Testis (tissue), 2 donors: ENCODE measurements at regions not wholly inside any gene's neighbourhood (a gene's known extent, or its start where the extent isn't known, plus 50 kb on each side); places are given as distances from the start of the nearest gene placed in this dataset.

Experiments
- DNase-seq: peaks from one replicate; pipeline ENCODE4 v3.0.0-alpha.2; 2019
- H3K27ac ChIP-seq, 2 donors: fragments of 200-600 bp; sonication (generic); one replicate each; pipeline ENCODE4 v1.5.1; 2019
- H3K27me3 ChIP-seq: fragments of 200-600 bp; sonication (generic); one replicate; pipeline ENCODE4 v1.5.1; 2019
- H3K36me3 ChIP-seq: fragments of 200-600 bp; sonication (generic); one replicate; pipeline ENCODE4 v1.5.1; 2017; ENCODE audit warnings: low read depth; ENCODE audit errors: missing control alignments
- H3K4me1 ChIP-seq: fragments of 200-600 bp; sonication (generic); one replicate; pipeline ENCODE4 v1.5.1; 2019
- H3K4me3 ChIP-seq, 2 donors: fragments of 200-600 bp; sonication (generic); one replicate each; pipeline ENCODE4 v1.5.1; 2017 to 2019
- H3K9me3 ChIP-seq: fragments of 200-600 bp; sonication (generic); one replicate; pipeline ENCODE4 v1.5.1; 2017
- CTCF ChIP-seq, 3 experiments: fragments of 450-650 bp in 2 of 3; fragments of 200-600 bp in 1 of 3; sonication (generic) in 1 of 3; IDR thresholded peaks; one replicate each; pipeline ENCODE4 v1.5.1; 2016 to 2019; ENCODE audit warnings: antibody characterized with exemption in 3 of 3, mild to moderate bottlenecking in 2 of 3, moderate library complexity in 1 of 3
- POLR2A ChIP-seq: fragments of 450-650 bp; IDR thresholded peaks from one replicate; pipeline ENCODE4 v1.6.1; 2017; ENCODE audit warnings: antibody characterized with exemption, mild to moderate bottlenecking, moderate library complexity
- WGBS, 2 donors: methylation state at CpG; one replicate each; pipeline ENCODE4 v1.1.5; 2018; 5-methylcytosine and 5-hydroxymethylcytosine counted together
- intact Hi-C: fragments of 100-400 bp; cut with DNase I; formaldehyde crosslinking; loops from one replicate; pipeline ENCODE4 v1.15.1; 2023; ENCODE audit warnings: low total_unique reads

GRCh38 chr14:100673085-100673806, 53.4 kb upstream of the DLK1 start:
- no peak overlapping the region for H3K27ac ChIP-seq

GRCh38 chr14:100673807-100674154, 52.9 kb upstream of the DLK1 start:
- intact Hi-C loops: no loop called here
- Histone ChIP-seq H3K9me3 (no peaks in the 10 kb centered on the region), H3K4me1 (peaks cover 47% of the 10 kb centered on the region), H3K36me3 (no peaks in the 10 kb centered on the region), H3K27ac (no peak overlapping the region), H3K4me3 (no peak overlapping the region), H3K27me3 (no peaks in the 10 kb centered on the region)
- no peak for DNase-seq
- WGBS, 2 donors: 90 to 98% methylated on average over 3 of the region's 3 CpGs
- no peak for TF ChIP-seq POLR2A
- no peak for TF ChIP-seq CTCF (IDR thresholded peaks at IDR 0.05)

More at GRCh38 chr14:100673085-100673806, 53.4 kb upstream of the DLK1 start:
- H3K27me3 ChIP-seq: no peaks in the 10 kb centered on the region
- TF ChIP-seq CTCF (IDR thresholded peaks at IDR 0.05): no peak
- TF ChIP-seq POLR2A: no peak
- WGBS, 2 donors: 64 to 90% methylated on average over 6 to 22 of the region's 22 CpGs
- no peak for DNase-seq
- H3K4me3 ChIP-seq: no peak overlapping the region
- no peaks in the 10 kb centered on the region for H3K9me3 ChIP-seq
- H3K36me3 ChIP-seq: no peaks in the 10 kb centered on the region
- H3K4me1 ChIP-seq: peaks cover 42% of the 10 kb centered on the region
- intact Hi-C loops: no loop called here

GRCh38 chr14:100674428-100674827, 52.3 kb upstream of the DLK1 start:
- Histone ChIP-seq H3K36me3 (no peaks in the 10 kb centered on the region), H3K4me3 (no peak overlapping the region), H3K27ac (no peak overlapping the region), H3K4me1 (peaks cover 47% of the 10 kb centered on the region), H3K27me3 (no peaks in the 10 kb centered on the region), H3K9me3 (no peaks in the 10 kb centered on the region)
- 87 to 93% methylated on average over 5 of the region's 5 CpGs for WGBS, 2 donors
- TF ChIP-seq CTCF (IDR thresholded peaks at IDR 0.05) (no peak), POLR2A (no peak)
- intact Hi-C loops: no loop called here
- no peak for DNase-seq

GRCh38 chr14:100674897-100675619, 51.6 kb upstream of the DLK1 start:
- H3K9me3 ChIP-seq: no peaks in the 10 kb centered on the region
- H3K27me3 ChIP-seq: no peaks in the 10 kb centered on the region
- no peak overlapping the region for H3K27ac ChIP-seq
- intact Hi-C loops: no loop called here
- H3K4me3 ChIP-seq: no peak overlapping the region
- H3K36me3 ChIP-seq: no peaks in the 10 kb centered on the region
- 87 to 89% methylated on average over 15 to 19 of the region's 19 CpGs for WGBS, 2 donors
- no peak for TF ChIP-seq CTCF (IDR thresholded peaks at IDR 0.05)
- TF ChIP-seq POLR2A: no peak
- peaks cover 47% of the 10 kb centered on the region for H3K4me1 ChIP-seq
- no peak for DNase-seq
